HEK293 (cell line): ENCODE measurements at regions not wholly inside any gene's neighbourhood (a gene's known extent, or its start where the extent isn't known, plus 50 kb on each side); places are given as distances from the start of the nearest gene placed in this dataset.

Experiments
- ATF2 ChIP-seq: fragments of 450-650 bp; formaldehyde crosslinking; IDR thresholded peaks from 2 replicates; pipeline ENCODE4 v1.5.1; 2016; ENCODE audit warnings: missing biosample characterization, missing genetic modification characterization, low read depth
- CTCF ChIP-seq: fragments of 450-650 bp; formaldehyde crosslinking; IDR thresholded peaks from 2 replicates; pipeline ENCODE4 v1.5.1; 2016; ENCODE audit warnings: missing biosample characterization, missing genetic modification characterization
- PRDM10 ChIP-seq: fragments of 450-650 bp; formaldehyde crosslinking; IDR thresholded peaks from 2 replicates; pipeline ENCODE4 v1.5.1; 2016; ENCODE audit warnings: missing biosample characterization, missing genetic modification characterization
- ZEB2 ChIP-seq: fragments of 450-650 bp; formaldehyde crosslinking; IDR thresholded peaks from 2 replicates; pipeline ENCODE4 v1.5.1; 2016; ENCODE audit warnings: missing biosample characterization, missing genetic modification characterization
- ZNF155 ChIP-seq: fragments of 450-650 bp; formaldehyde crosslinking; IDR thresholded peaks from 2 replicates; pipeline ENCODE4 v1.5.1; 2016; ENCODE audit warnings: missing biosample characterization, missing genetic modification characterization
- ZNF580 ChIP-seq: fragments of 450-650 bp; formaldehyde crosslinking; IDR thresholded peaks from 2 replicates; pipeline ENCODE4 v1.5.1; 2016; ENCODE audit warnings: missing biosample characterization, missing genetic modification characterization
- ZNF596 ChIP-seq: fragments of 450-650 bp; IDR thresholded peaks from 2 replicates; pipeline ENCODE4 v1.5.0; 2018; ENCODE audit warnings: missing biosample characterization, mild to moderate bottlenecking, missing genetic modification characterization, moderate library complexity
- ZNF660 ChIP-seq: fragments of 450-650 bp; IDR thresholded peaks from 2 replicates; pipeline ENCODE4 v1.5.1; 2018; ENCODE audit warnings: missing biosample characterization, mild to moderate bottlenecking, missing genetic modification characterization

GRCh38 chr4:23234018-23234417, 541.3 kb downstream of the GBA3 start:
- TF ChIP-seq ZEB2 (no peak), ZNF580 (no peak), ZNF596 (tag by site-specific recombination) (no peak), ZNF660 (tag by site-specific recombination) (no peak), ATF2 (tag by site-specific recombination) (no peak), ZNF155 (tag by site-specific recombination) (no peak), CTCF (tag by site-specific recombination) (no peak), PRDM10 (tag by site-specific recombination) (no peak)
